Neural progenitor cell (in vitro differentiated cells): ENCODE measurements at regions not wholly inside any gene's neighbourhood (a gene's known extent, or its start where the extent isn't known, plus 50 kb on each side); places are given as distances from the start of the nearest gene placed in this dataset.

Source experiments
- DNase-seq: peaks from one replicate; pipeline ENCODE4 v3.0.0-alpha.2; 2016; ENCODE audit warnings: low spot score
- H2AFZ ChIP-seq: fragments of 200-600 bp; sonication (generic); replicated peaks from 2 replicates; pipeline ENCODE4 v1.6.1; 2016; ENCODE audit warnings: antibody characterized with exemption
- H3F3A ChIP-seq: fragments of 200-600 bp; sonication (generic); 2 replicates; pipeline ENCODE4 v1.6.1; 2016; ENCODE audit warnings: antibody characterized with exemption, low read depth
- H3K27ac ChIP-seq: fragments of 200-600 bp; sonication (generic); 2 replicates; pipeline ENCODE4 v1.5.1; 2016; ENCODE audit warnings: mild to moderate bottlenecking
- H3K27me3 ChIP-seq: fragments of 200-600 bp; sonication (generic); 2 replicates; pipeline ENCODE4 v1.6.1; 2016; ENCODE audit warnings: mild to moderate bottlenecking, moderate library complexity
- H3K36me3 ChIP-seq: fragments of 200-600 bp; sonication (generic); 2 replicates; pipeline ENCODE4 v1.5.1; 2016
- H3K4me1 ChIP-seq: fragments of 200-600 bp; sonication (generic); 2 replicates; pipeline ENCODE4 v1.6.1; 2016; ENCODE audit warnings: mixed run types
- H3K4me2 ChIP-seq: fragments of 200-600 bp; sonication (generic); 2 replicates; pipeline ENCODE4 v1.6.1; 2016
- H3K4me3 ChIP-seq: fragments of 200-600 bp; sonication (generic); 2 replicates; pipeline ENCODE4 v1.5.1; 2016
- H3K79me2 ChIP-seq: fragments of 200-600 bp; sonication (generic); 2 replicates; pipeline ENCODE4 v1.6.1; 2016; ENCODE audit warnings: low read depth
- H3K9ac ChIP-seq: fragments of 200-600 bp; sonication (generic); 2 replicates; pipeline ENCODE4 v1.6.1; 2016
- H3K9me3 ChIP-seq: fragments of 200-600 bp; sonication (generic); 2 replicates; pipeline ENCODE4 v1.5.1; 2016; ENCODE audit warnings: low read depth
- H4K20me1 ChIP-seq: fragments of 200-600 bp; sonication (generic); 2 replicates; pipeline ENCODE4 v1.6.1; 2016; ENCODE audit warnings: low read depth
- H3K27ac Mint-ChIP-seq: 3 replicates; pipeline ENCODE4 v1.8.0; 2021; ENCODE audit warnings: mixed read lengths
- H3K27me3 Mint-ChIP-seq: 2 replicates; pipeline ENCODE4 v1.8.0; 2022; ENCODE audit warnings: low read depth, mild to moderate bottlenecking, inconsistent platforms, moderate library complexity, mixed read lengths; ENCODE audit not compliant: insufficient read depth
- H3K36me3 Mint-ChIP-seq: 3 replicates; pipeline ENCODE4 v1.8.0; 2021; ENCODE audit warnings: mixed read lengths
- H3K4me1 Mint-ChIP-seq: 3 replicates; pipeline ENCODE4 v1.8.0; 2021; ENCODE audit warnings: mixed read lengths
- H3K4me3 Mint-ChIP-seq: 3 replicates; pipeline ENCODE4 v1.8.0; 2021; ENCODE audit warnings: mild to moderate bottlenecking, moderate library complexity, mixed read lengths
- H3K9me3 Mint-ChIP-seq: 3 replicates; pipeline ENCODE4 v1.8.0; 2020; ENCODE audit warnings: mixed read lengths
- CTCF ChIP-seq: fragments of 200-600 bp; sonication (generic); IDR thresholded peaks from 2 replicates; pipeline ENCODE4 v1.5.1; 2017; ENCODE audit warnings: antibody characterized with exemption, mild to moderate bottlenecking
- EZH2 ChIP-seq: fragments of 200-600 bp; sonication (generic); IDR thresholded peaks from 2 replicates; pipeline ENCODE4 v1.6.1; 2017; ENCODE audit warnings: antibody characterized with exemption, mild to moderate bottlenecking, moderate library complexity
- EZH2phosphoT487 ChIP-seq: fragments of 200-600 bp; sonication (generic); IDR thresholded peaks from 2 replicates; pipeline ENCODE4 v1.6.1; 2017; ENCODE audit warnings: antibody characterized with exemption

- DNase-seq, result no peak
- no peaks in the 10 kb centered on the region for H3K79me2 ChIP-seq
- peak overlapping the region; percentile 82 for H2AFZ ChIP-seq
- no peaks in the 10 kb centered on the region for H3K36me3 ChIP-seq
- Mint-ChIP-seq H3K27me3 (no peaks in the 10 kb centered on the region), H3K9me3 (peaks cover 2% of the 10 kb centered on the region), H3K4me3 (peak overlapping the region; percentile 36), H3K36me3 (no peaks in the 10 kb centered on the region), H3K27ac (peak overlapping the region; percentile 48), H3K4me1 (peaks cover 29% of the 10 kb centered on the region)
- no peak overlapping the region for H3K4me2 ChIP-seq
- H4K20me1 ChIP-seq, result no peaks in the 10 kb centered on the region
- no peak overlapping the region for H3K9ac ChIP-seq
- peaks cover 9% of the 10 kb centered on the region for H3K4me1 ChIP-seq
- H3F3A ChIP-seq, result no peaks in the 10 kb centered on the region
- H3K9me3 ChIP-seq, result no peaks in the 10 kb centered on the region
- TF ChIP-seq EZH2, result no peak
- TF ChIP-seq EZH2phosphoT487, result no peak
- TF ChIP-seq CTCF, result no peak
- no peak overlapping the region for H3K4me3 ChIP-seq
- no peaks in the 10 kb centered on the region for H3K27me3 ChIP-seq
- no peak overlapping the region for H3K27ac ChIP-seq
Measured at GRCh38 chr4:149951152-149951900, 126.9 kb upstream of the DCLK2 start.

- Histone ChIP-seq H4K20me1 (no peaks in the 10 kb centered on the region), H3F3A (no peaks in the 10 kb centered on the region), H3K4me1 (peaks cover 9% of the 10 kb centered on the region), H3K4me2 (no peak overlapping the region), H3K9ac (no peak overlapping the region), H3K4me3 (no peak overlapping the region), H3K27ac (no peak overlapping the region), H3K79me2 (no peaks in the 10 kb centered on the region), H3K27me3 (no peaks in the 10 kb centered on the region), H2AFZ (no peak overlapping the region), H3K36me3 (no peaks in the 10 kb centered on the region), H3K9me3 (no peaks in the 10 kb centered on the region)
- Mint-ChIP-seq H3K36me3 (no peaks in the 10 kb centered on the region), H3K4me3 (no peak overlapping the region), H3K27ac (no peak overlapping the region), H3K4me1 (peaks cover 29% of the 10 kb centered on the region), H3K9me3 (peaks cover 2% of the 10 kb centered on the region), H3K27me3 (no peaks in the 10 kb centered on the region)
- TF ChIP-seq CTCF, result no peak
- DNase-seq, result no peak
Measured at GRCh38 chr4:149952101-149952500, 126.1 kb upstream of the DCLK2 start.

GRCh38 chr4:149952716-149953115, 125.5 kb upstream of the DCLK2 start:
- TF ChIP-seq EZH2 (no peak), CTCF (no peak), EZH2phosphoT487 (no peak)
- H3K27ac Mint-ChIP-seq, result no peak overlapping the region
- Histone ChIP-seq H4K20me1 (no peaks in the 10 kb centered on the region), H3K9me3 (no peaks in the 10 kb centered on the region), H3F3A (no peaks in the 10 kb centered on the region), H3K27ac (no peak overlapping the region), H3K36me3 (no peaks in the 10 kb centered on the region), H3K9ac (no peak overlapping the region), H3K4me1 (peaks cover 9% of the 10 kb centered on the region), H3K27me3 (no peaks in the 10 kb centered on the region), H3K4me3 (no peak overlapping the region), H3K79me2 (no peaks in the 10 kb centered on the region), H3K4me2 (no peak overlapping the region), H2AFZ (no peak overlapping the region)
- no peak for DNase-seq
- H3K4me3 Mint-ChIP-seq, result no peak overlapping the region
- H3K27me3 Mint-ChIP-seq, result no peaks in the 10 kb centered on the region
- peaks cover 2% of the 10 kb centered on the region for H3K9me3 Mint-ChIP-seq
- H3K36me3 Mint-ChIP-seq, result no peaks in the 10 kb centered on the region
- peaks cover 29% of the 10 kb centered on the region for H3K4me1 Mint-ChIP-seq
